Mesothelial cell of epicardium (in vitro differentiated cells): ENCODE measurements at regions not wholly inside any gene's neighbourhood (a gene's known extent, or its start where the extent isn't known, plus 50 kb on each side); places are given as distances from the start of the nearest gene placed in this dataset.

Source experiments
- DNase-seq, 2 experiments: peaks; one replicate each; pipeline ENCODE4 v3.0.0; 2021; ENCODE audit warnings: low spot score in 2 of 2; ENCODE audit not compliant: unreplicated experiment in 2 of 2
- H3K27ac Mint-ChIP-seq: 2 replicates; pipeline ENCODE4 v1.8.0; 2021; ENCODE audit warnings: mixed read lengths
- H3K27me3 Mint-ChIP-seq: 2 replicates; pipeline ENCODE4 v1.8.0; 2021; ENCODE audit warnings: low read depth, mixed read lengths
- H3K36me3 Mint-ChIP-seq: 2 replicates; pipeline ENCODE4 v1.8.0; 2021; ENCODE audit warnings: mixed read lengths
- H3K4me1 Mint-ChIP-seq: 2 replicates; pipeline ENCODE4 v1.8.0; 2021; ENCODE audit warnings: mixed read lengths
- H3K4me3 Mint-ChIP-seq: 2 replicates; pipeline ENCODE4 v1.8.0; 2021; ENCODE audit warnings: mild to moderate bottlenecking, moderate library complexity, mixed read lengths
- H3K9me3 Mint-ChIP-seq: 2 replicates; pipeline ENCODE4 v1.8.0; 2021; ENCODE audit warnings: mixed read lengths
- TF ChIP-seq, protein P1 (sequence below): fragments of 200-600 bp; sonication (generic); IDR thresholded peaks from one replicate; pipeline ENCODE4 v1.5.0; 2021; ENCODE audit warnings: antibody characterized with exemption; ENCODE audit not compliant: unreplicated experiment

DNA sequence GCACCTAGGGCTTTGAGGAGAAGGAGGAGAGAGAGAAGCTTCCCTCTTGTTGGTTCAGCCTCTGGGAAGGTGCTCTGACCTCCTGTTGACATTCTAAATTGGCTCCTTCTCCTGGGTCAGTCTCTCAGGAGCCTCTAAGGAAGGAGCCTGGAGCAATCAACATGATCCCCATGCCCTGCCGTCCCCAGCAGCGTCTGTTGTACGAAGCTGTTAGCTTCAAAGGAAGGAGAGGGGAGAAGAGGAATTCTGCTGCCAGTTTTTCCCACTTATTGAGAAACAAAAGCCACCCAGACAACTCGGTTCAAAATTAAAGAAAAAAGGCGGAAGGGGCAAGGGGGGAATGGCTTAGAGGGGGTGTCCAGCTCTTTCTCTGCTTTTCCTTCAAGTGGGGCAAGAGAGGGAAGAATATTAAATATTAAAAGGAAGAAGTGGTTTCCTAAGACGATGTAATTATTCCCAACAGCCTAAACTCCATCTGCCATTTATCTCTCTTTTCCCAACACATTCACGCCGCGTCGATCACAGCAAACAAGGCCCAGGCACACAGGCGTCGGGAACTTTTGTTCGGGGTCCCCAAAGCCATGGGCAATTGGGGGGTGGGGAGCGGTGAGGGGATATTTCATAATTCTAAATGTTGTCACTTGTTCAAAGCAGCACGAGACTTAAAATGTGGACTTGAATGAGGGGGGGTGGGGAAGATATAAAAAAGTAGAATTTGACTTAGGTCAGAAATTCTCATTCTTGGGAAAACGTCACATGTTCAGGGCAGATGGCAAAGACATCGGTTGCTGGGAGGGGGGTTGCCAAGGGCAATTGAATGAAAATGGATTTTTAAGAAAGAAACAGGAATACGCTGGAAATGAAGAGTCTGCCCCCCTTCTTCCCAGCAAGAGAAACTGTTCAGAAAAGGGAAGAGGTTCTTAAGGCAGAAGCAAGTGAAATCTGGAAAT is 116.8 kb upstream of the CACNA1A start:
- Mint-ChIP-seq H3K27ac (no peak overlapping the region), H3K4me3 (no peak overlapping the region), H3K9me3 (no peaks in the 10 kb centered on the region), H3K36me3 (no peaks in the 10 kb centered on the region), H3K27me3 (peaks cover 71% of the 10 kb centered on the region), H3K4me1 (no peaks in the 10 kb centered on the region)
- TF ChIP-seq, protein P1, sequence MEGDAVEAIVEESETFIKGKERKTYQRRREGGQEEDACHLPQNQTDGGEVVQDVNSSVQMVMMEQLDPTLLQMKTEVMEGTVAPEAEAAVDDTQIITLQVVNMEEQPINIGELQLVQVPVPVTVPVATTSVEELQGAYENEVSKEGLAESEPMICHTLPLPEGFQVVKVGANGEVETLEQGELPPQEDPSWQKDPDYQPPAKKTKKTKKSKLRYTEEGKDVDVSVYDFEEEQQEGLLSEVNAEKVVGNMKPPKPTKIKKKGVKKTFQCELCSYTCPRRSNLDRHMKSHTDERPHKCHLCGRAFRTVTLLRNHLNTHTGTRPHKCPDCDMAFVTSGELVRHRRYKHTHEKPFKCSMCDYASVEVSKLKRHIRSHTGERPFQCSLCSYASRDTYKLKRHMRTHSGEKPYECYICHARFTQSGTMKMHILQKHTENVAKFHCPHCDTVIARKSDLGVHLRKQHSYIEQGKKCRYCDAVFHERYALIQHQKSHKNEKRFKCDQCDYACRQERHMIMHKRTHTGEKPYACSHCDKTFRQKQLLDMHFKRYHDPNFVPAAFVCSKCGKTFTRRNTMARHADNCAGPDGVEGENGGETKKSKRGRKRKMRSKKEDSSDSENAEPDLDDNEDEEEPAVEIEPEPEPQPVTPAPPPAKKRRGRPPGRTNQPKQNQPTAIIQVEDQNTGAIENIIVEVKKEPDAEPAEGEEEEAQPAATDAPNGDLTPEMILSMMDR, result no peak
- DNase-seq, result no peak

DNA sequence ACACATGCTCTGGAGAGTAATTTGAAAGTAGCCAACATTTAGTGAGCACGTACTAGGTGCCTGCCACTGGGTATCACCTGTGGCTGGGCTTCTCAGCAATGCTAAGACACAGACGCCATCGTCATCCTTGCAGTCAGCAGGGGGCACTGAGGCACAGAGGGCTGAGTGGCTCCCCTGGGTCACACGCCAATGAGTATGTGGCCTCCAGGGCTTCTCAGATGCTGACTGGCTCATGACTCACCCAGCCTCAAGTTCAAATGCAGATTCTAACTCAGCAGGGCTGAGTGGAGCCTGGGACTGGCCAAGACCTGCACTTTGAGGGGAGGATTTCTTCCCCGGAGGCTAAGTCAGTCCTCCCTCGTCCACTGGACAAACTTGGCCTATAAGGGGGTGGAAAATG is 115.1 kb upstream of the CACNA1A start:
- H3K4me3 Mint-ChIP-seq, result no peak overlapping the region
- H3K27me3 Mint-ChIP-seq, result peaks cover 72% of the 10 kb centered on the region
- no peaks in the 10 kb centered on the region for H3K36me3 Mint-ChIP-seq
- DNase-seq, result no peak
- no peaks in the 10 kb centered on the region for H3K4me1 Mint-ChIP-seq
- H3K27ac Mint-ChIP-seq, result no peak overlapping the region
- no peaks in the 10 kb centered on the region for H3K9me3 Mint-ChIP-seq
- TF ChIP-seq, protein P1, result no peak

DNA sequence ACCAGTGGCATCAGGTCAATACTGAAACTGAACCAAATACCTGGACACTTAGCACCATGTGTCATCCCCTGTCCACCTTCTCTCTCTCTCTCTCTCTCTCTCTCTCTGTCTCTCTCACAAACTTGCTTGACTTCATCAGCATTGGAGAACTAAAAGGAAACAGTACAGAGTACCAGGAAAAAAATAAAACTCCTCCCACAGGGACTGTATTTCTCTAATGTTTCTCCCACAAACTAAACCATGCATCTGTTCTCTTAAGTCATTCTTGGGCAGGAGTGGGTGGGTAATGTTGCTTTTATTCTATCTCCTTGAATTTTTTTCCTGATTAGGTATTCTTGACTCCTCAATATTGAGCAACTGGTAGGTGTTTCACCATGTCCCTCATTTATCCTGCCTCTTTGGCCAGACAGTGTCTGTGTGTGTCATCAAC is 112.9 kb upstream of the CACNA1A start:
- H3K4me3 Mint-ChIP-seq, result no peak overlapping the region

DNA sequence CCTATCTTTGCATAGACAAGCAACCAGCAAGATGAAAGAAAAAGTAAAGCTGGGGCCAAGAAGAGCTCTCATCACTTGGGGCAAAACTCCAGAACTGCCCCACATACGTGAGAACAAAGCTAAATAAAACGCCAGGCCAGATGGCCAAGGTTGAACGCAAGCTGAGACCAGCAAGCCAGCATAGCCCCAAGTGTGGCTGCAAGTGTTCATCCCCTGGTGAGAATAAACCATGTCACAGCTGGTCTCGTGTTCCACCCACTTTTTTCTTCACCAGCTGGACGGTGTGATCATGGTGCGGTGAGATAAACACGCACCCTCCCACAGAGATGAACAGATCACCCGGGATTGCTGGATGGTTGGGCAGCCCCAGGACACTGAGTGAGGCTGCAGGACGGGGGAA is 109.6 kb upstream of the CACNA1A start:
- DNase-seq, result no peak
- H3K27me3 Mint-ChIP-seq, result peaks cover 30% of the 10 kb centered on the region
- H3K9me3 Mint-ChIP-seq, result no peaks in the 10 kb centered on the region
- H3K4me3 Mint-ChIP-seq, result no peak overlapping the region
- H3K27ac Mint-ChIP-seq, result no peak overlapping the region
- no peaks in the 10 kb centered on the region for H3K36me3 Mint-ChIP-seq
- TF ChIP-seq, protein P1, result no peak
- no peaks in the 10 kb centered on the region for H3K4me1 Mint-ChIP-seq

More for the DNA sequence above, 112.9 kb upstream of the CACNA1A start:
- no peak overlapping the region for H3K27ac Mint-ChIP-seq
- H3K27me3 Mint-ChIP-seq, result peaks cover 58% of the 10 kb centered on the region
- H3K4me1 Mint-ChIP-seq, result no peaks in the 10 kb centered on the region
- H3K36me3 Mint-ChIP-seq, result no peaks in the 10 kb centered on the region
- no peaks in the 10 kb centered on the region for H3K9me3 Mint-ChIP-seq
- TF ChIP-seq, protein P1, result no peak
- no peak for DNase-seq

DNA sequence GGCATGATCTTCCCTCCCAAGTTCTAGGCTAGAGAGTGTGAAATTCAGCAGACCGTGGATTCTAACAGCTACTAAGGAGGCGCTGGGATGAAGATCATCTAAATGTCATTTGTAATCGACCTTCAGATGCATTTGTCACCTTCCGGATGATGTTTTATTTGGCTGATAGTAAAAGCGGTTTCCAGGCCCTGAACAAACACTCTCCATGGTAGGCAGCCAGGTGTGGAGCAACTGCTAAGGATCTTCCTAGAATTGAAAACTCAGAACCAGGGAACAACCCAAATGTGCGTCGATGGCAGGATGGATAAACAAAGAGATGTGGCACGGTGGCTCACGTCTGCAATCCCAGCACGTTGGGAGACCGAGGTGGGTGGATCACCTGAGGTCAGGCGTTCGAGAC is 107.2 kb upstream of the CACNA1A start:
- Mint-ChIP-seq H3K27me3 (peaks cover 29% of the 10 kb centered on the region), H3K4me3 (no peak overlapping the region), H3K4me1 (no peaks in the 10 kb centered on the region), H3K9me3 (no peaks in the 10 kb centered on the region), H3K36me3 (no peaks in the 10 kb centered on the region), H3K27ac (no peak overlapping the region)
- TF ChIP-seq, protein P1, result no peak
- no peak for DNase-seq
